AG09309 (cell line): ENCODE measurements at regions not wholly inside any gene's neighbourhood (a gene's known extent, or its start where the extent isn't known, plus 50 kb on each side); places are given as distances from the start of the nearest gene placed in this dataset.

Experiments used
- DNase-seq: peaks from one replicate; pipeline ENCODE4 v3.0.0-alpha.2; 2010; ENCODE audit warnings: low read depth
- H3K4me3 ChIP-seq: 2 replicates; pipeline ENCODE4 v1.5.1; 2011; ENCODE audit warnings: mild to moderate bottlenecking, low read depth, low read length, moderate library complexity; ENCODE audit not compliant: control insufficient read depth
- TF ChIP-seq, protein P1 (sequence below): IDR thresholded peaks from 2 replicates; pipeline ENCODE4 v1.5.1; 2011; ENCODE audit warnings: mild to moderate bottlenecking, low read depth, low read length, inconsistent platforms; ENCODE audit not compliant: insufficient read depth, control insufficient read depth; ENCODE audit errors: missing control alignments

GRCh38 chr4:24476282-24476681 is 108.1 kb downstream of the DHX15 start:
- DNase-seq: no peak
- TF ChIP-seq, protein P1, sequence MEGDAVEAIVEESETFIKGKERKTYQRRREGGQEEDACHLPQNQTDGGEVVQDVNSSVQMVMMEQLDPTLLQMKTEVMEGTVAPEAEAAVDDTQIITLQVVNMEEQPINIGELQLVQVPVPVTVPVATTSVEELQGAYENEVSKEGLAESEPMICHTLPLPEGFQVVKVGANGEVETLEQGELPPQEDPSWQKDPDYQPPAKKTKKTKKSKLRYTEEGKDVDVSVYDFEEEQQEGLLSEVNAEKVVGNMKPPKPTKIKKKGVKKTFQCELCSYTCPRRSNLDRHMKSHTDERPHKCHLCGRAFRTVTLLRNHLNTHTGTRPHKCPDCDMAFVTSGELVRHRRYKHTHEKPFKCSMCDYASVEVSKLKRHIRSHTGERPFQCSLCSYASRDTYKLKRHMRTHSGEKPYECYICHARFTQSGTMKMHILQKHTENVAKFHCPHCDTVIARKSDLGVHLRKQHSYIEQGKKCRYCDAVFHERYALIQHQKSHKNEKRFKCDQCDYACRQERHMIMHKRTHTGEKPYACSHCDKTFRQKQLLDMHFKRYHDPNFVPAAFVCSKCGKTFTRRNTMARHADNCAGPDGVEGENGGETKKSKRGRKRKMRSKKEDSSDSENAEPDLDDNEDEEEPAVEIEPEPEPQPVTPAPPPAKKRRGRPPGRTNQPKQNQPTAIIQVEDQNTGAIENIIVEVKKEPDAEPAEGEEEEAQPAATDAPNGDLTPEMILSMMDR: peak; percentile 48

DNA sequence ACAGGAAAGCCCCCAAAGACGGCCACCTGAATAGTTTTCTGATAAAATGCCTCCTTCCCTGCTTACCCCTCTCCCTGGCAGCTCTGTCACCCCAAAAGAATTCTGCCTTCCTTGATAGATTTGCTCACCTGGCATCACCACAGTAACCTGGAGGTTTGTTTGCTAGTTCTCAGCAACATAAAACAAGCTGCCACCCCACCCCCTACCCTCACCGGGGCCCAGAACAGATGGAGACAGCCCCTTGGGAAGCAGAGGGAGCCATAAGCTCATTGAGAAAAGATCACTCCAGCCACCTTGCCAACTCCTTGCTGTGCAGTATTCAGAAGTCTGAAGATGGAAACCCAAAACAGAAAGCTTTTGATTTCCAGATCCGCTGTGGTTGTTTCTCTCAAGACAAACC is 108.6 kb downstream of the DHX15 start:
- no peak for DNase-seq
- TF ChIP-seq, protein P1: no peak
- no peak overlapping the region for H3K4me3 ChIP-seq

More at GRCh38 chr4:24476282-24476681, 108.1 kb downstream of the DHX15 start:
- no peak overlapping the region for H3K4me3 ChIP-seq

DNA sequence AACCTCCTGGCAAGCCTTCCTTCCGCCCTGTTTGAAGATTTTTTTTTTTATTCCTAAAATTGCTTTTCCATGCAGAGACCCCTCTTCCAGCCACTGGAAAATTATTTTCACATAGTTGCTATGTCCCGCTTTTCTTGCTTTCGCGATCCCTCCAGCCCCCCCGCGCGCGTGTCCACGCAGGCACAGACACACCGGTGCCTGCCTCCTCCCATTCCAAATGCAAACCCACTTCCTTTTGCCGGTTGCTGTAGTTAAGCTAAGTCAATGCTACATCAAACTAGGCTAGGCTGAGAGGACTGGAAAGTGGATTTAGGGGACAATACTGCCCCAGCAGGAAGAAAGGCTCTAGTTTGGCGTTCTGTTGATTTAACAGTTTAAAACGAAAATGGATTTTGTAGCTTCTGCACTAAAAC is 111.0 kb downstream of the DHX15 start:
- H3K4me3 ChIP-seq: peak overlapping the region; percentile 67
- TF ChIP-seq, protein P1: no peak
- no peak for DNase-seq

DNA sequence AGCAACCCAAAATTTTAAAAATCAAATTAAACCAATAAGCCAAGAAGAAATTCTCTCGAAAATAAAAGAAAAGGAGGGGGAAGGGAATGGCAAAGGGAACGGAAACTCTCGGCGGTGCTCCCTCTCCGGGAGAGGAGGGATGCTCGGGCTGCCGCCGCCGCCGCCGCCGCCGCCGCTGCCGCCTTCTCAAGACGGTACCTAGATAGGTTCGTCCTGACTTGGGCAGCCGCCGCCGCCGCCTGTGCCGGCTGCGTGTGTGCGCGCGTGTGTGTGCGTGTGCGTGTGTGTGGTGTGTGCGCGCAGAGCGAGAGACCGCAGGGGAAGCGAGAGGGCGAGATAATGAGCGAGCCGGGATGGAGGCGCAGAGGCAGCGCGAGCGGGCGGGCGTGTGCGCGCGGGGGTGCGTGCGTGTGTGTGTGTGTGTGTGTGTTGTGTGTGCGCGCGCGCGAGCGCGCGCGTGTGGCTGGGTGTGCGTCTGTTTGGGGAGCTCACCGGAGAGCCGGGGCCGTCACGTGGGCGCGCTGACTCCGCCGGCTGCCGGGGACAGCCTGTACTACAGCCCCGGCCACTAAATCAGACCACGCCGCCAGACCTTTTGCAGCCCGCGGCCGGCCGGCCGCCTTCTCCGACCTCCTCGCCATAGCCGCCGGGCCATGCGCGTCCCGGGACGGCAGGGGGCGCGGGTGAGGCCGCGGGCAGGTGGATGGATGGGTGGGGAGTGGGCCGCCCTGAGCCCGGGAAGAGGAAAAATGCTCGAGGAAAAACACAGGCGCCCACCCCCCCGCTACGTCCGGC is 111.6 kb downstream of the DHX15 start:
- no peak for DNase-seq
- TF ChIP-seq, protein P1: peak; percentile 58
- H3K4me3 ChIP-seq: peak overlapping the region; percentile 67

DNA sequence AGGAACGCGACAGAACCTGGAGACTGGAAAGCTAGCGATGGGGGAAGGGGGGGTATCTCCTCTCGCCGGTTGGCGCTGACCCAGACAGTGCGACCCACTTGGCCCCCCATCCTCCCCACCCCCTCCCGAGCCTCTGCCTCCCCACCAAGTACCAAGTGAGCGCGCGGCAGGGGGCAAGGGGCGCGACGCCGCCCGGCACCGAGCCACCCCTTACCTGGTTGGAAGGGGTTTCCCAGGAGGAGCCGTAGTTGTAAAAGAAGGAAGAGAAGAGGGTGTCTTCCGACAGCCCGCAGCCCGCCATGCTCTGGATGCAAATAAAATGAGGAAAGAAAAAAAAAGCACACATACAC is 112.2 kb downstream of the DHX15 start:
- peak overlapping the region; percentile 67 for H3K4me3 ChIP-seq
- DNase-seq: no peak
- TF ChIP-seq, protein P1: no peak

DNA sequence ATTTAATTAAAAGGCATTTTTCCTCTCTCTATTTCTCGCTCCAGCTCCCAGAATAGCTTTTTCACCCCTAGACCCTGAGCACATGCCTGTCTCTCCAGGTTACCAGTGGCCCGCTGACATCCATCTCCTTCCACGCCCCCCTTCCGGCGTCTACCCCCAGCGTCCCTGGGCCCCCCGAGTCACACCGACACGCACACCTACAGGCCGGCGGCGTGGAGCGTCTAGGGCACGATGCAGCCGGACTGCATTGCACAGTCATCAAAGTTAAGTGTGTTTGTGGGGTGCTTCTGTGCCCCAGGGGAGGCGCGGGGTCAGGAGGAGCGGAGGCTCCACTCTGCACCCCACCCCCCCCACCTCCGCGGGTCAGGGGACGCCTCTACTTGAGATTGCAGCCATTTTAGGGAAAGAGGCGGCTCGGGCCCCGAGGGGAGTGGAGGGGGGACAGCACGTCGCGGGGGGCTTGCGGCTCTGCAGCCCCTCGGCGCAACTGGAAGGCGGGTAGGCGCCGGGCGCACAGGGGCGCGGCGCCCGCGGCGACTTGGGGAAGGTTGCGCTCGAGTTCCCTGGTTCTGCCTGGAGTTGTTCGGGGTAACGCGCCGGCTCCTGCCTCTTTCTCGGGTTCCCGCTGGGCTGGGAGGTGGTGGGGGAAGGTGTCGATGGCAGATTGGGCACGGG is 112.7 kb downstream of the DHX15 start:
- no peak for DNase-seq
- peak overlapping the region; percentile 67 for H3K4me3 ChIP-seq
- TF ChIP-seq, protein P1: no peak
